HepG2 (cell line): ENCODE measurements at regions not wholly inside any gene's neighbourhood (a gene's known extent, or its start where the extent isn't known, plus 50 kb on each side); places are given as distances from the start of the nearest gene placed in this dataset.

Experiments used
- ATAC-seq: fragments of 200-7000 bp; cut with Tn5 transposase; 3 replicates; pipeline ENCODE4 v1.9.1; 2020; ENCODE audit warnings: mild to moderate bottlenecking, moderate library complexity
- BruUV-seq: library from RNA; stranded (reverse); fragments of 400-500 nt; replicated peaks from 2 replicates; lab custom pipeline; 2021; lab: Mats Ljungman, UMichigan
- CTCF ChIA-PET: fragments of 300-600 bp; formaldehyde crosslinking; extraction: SDS; loops from one replicate; lab custom pipeline; 2021; ENCODE audit warnings: low total read pairs, inconsistent platforms, low intra/inter-chr PET ratio; lab: Yijun Ruan, JAX
- POLR2A ChIA-PET: fragments of 350-600 bp; sonication (Branson Sonifier 250); formaldehyde crosslinking; loops from one replicate; lab custom pipeline; 2020; ENCODE audit warnings: antibody characterized with exemption, inconsistent platforms; lab: Yijun Ruan, JAX
- DNase-seq: peaks from one replicate; pipeline ENCODE4 v3.0.0-alpha.2; 2015; ENCODE audit warnings: low spot score
- FAIRE-seq: peaks from 3 replicates; lab custom pipeline; 2011; peaks lifted over from hg19 to GRCh38; lab: Jason Lieb, UNC
- H2AFZ ChIP-seq: one replicate; pipeline ENCODE4 v1.6.1; 2011; ENCODE audit warnings: low read length, inconsistent platforms
- H3K27ac ChIP-seq: fragments of 300-600 bp; 3 replicates; pipeline ENCODE4 v1.8.0; 2011; ENCODE audit warnings: mixed run types, mild to moderate bottlenecking, mixed read lengths, low read length, inconsistent platforms; ENCODE audit not compliant: insufficient read depth; ENCODE audit errors: extremely low read length
- H3K27me3 ChIP-seq, 2 experiments: fragments of 200-600 bp in 1 of 2; 2 replicates in 1 of 2; 3 replicates in 1 of 2; pipeline versions ENCODE4 v1.6.0 to v1.8.0; 2011; ENCODE audit warnings: low read length in 2 of 2, mild to moderate bottlenecking in 2 of 2, moderate library complexity in 2 of 2, inconsistent platforms in 1 of 2; ENCODE audit not compliant: insufficient read depth in 2 of 2, control insufficient read depth in 1 of 2
- H3K36me3 ChIP-seq, 2 experiments: fragments of 200-600 bp in 1 of 2; replicated peaks in 1 of 2; 2 replicates in 1 of 2; 3 replicates in 1 of 2; pipeline versions ENCODE4 v1.5.1 to v1.8.0; 2011; ENCODE audit warnings: low read length in 2 of 2, inconsistent platforms in 1 of 2; ENCODE audit not compliant: insufficient read depth in 2 of 2, control insufficient read depth in 1 of 2
- H3K4me1 ChIP-seq: 2 replicates; pipeline ENCODE4 v1.5.1; 2012; ENCODE audit warnings: low read length, inconsistent platforms; ENCODE audit not compliant: insufficient read depth
- H3K4me2 ChIP-seq: 2 replicates; pipeline ENCODE4 v1.6.0; 2011; ENCODE audit warnings: low read depth, low read length, inconsistent platforms
- H3K4me3 ChIP-seq, 3 experiments: fragments of 200-600 bp in 1 of 3; sonication (generic), shearing (Covaris generic) in 1 of 3; replicated peaks in 1 of 3; 2 replicates each; pipeline ENCODE4 v1.5.1; 2011 to 2016; ENCODE audit warnings: low read length in 3 of 3, inconsistent platforms in 2 of 3, low read depth in 2 of 3, mild to moderate bottlenecking in 2 of 3, control low read depth in 1 of 3, mixed read lengths in 1 of 3; ENCODE audit not compliant: insufficient read depth in 1 of 3
- H3K79me2 ChIP-seq: one replicate; pipeline ENCODE4 v1.6.1; 2011; ENCODE audit warnings: low read length, inconsistent platforms; ENCODE audit not compliant: insufficient read depth
- H3K9ac ChIP-seq: 2 replicates; pipeline ENCODE4 v1.6.0; 2011; ENCODE audit warnings: mild to moderate bottlenecking, low read depth, low read length, inconsistent platforms; ENCODE audit not compliant: insufficient read depth
- H3K9me3 ChIP-seq: 2 replicates; pipeline ENCODE4 v1.5.1; 2012; ENCODE audit warnings: mild to moderate bottlenecking, low read length
- H4K20me1 ChIP-seq: 2 replicates; pipeline ENCODE4 v1.6.0; 2011; ENCODE audit warnings: inconsistent platforms, mild to moderate bottlenecking, low read length, moderate library complexity; ENCODE audit not compliant: insufficient read depth
- ARNT ChIP-seq: fragments of 450-650 bp; IDR thresholded peaks from 2 replicates; pipeline ENCODE4 v1.6.1; 2017
- CEBPB ChIP-seq: IDR thresholded peaks from 2 replicates; pipeline ENCODE4 v1.6.1; 2011; ENCODE audit warnings: low read depth, low read length, improper control_type of control experiment, borderline replicate concordance
- CEBPG ChIP-seq: IDR thresholded peaks from 2 replicates; pipeline ENCODE4 v1.6.1; 2016
- EEA1 ChIP-seq: sonication (generic); formaldehyde crosslinking; IDR thresholded peaks from 2 replicates; pipeline ENCODE4 v1.5.1; 2020; ENCODE audit warnings: mild to moderate bottlenecking, missing genetic modification reagents, borderline replicate concordance
- MYC ChIP-seq: sonication (generic); formaldehyde crosslinking; IDR thresholded peaks from 2 replicates; pipeline ENCODE4 v1.9.0; 2021; ENCODE audit warnings: missing genetic modification reagents, borderline replicate concordance
- PAF1 ChIP-seq: IDR thresholded peaks from 2 replicates; pipeline ENCODE4 v1.6.1; 2016; ENCODE audit warnings: missing genetic modification reagents, missing compliant biosample characterization
- POLR2G ChIP-seq: fragments of 200-400 bp; formaldehyde crosslinking; IDR thresholded peaks from 2 replicates; pipeline ENCODE4 v1.6.1; 2018; ENCODE audit warnings: mild to moderate bottlenecking, low read depth, low read length, moderate library complexity
- PPARG ChIP-seq: conservative IDR thresholded peaks from 2 replicates; pipeline ENCODE4 v1.6.1; 2016; ENCODE audit warnings: missing biosample characterization, missing genetic modification reagents
- PRPF4 ChIP-seq: fragments of 200-400 bp; formaldehyde crosslinking; IDR thresholded peaks from 2 replicates; pipeline ENCODE4 v1.6.1; 2016; ENCODE audit warnings: low read length, low read depth; ENCODE audit not compliant: poor library complexity, severe bottlenecking
- RORA ChIP-seq: sonication (generic); formaldehyde crosslinking; IDR thresholded peaks from 2 replicates; pipeline ENCODE4 v1.5.0; 2020; ENCODE audit warnings: mild to moderate bottlenecking, missing genetic modification reagents, moderate library complexity
- SIX4 ChIP-seq: sonication (generic); formaldehyde crosslinking; IDR thresholded peaks from 2 replicates; pipeline ENCODE4 v1.4.0; 2020; ENCODE audit warnings: missing genetic modification reagents
- SUZ12 ChIP-seq: fragments of 150-350 bp; IDR thresholded peaks from 2 replicates; pipeline ENCODE4 v1.6.1; 2014; ENCODE audit warnings: low read depth, low read length
- ZNF44 ChIP-seq: sonication (generic); formaldehyde crosslinking; IDR thresholded peaks from 2 replicates; pipeline ENCODE4 v1.5.1; 2020; ENCODE audit warnings: mild to moderate bottlenecking, missing genetic modification reagents
- ZNF510 ChIP-seq: sonication (generic); formaldehyde crosslinking; IDR thresholded peaks from 2 replicates; pipeline ENCODE4 v1.4.0; 2020; ENCODE audit warnings: low read depth, mild to moderate bottlenecking, missing genetic modification reagents
- ZNF569 ChIP-seq: sonication (generic); formaldehyde crosslinking; IDR thresholded peaks from 2 replicates; pipeline ENCODE4 v1.5.0; 2020; ENCODE audit warnings: mild to moderate bottlenecking, missing genetic modification reagents, moderate library complexity, borderline replicate concordance
- ZNF615 ChIP-seq: sonication (generic); formaldehyde crosslinking; IDR thresholded peaks from 2 replicates; pipeline ENCODE4 v1.5.0; 2020; ENCODE audit warnings: mild to moderate bottlenecking, missing genetic modification reagents, borderline replicate concordance
- ZNF773 ChIP-seq: sonication (generic); formaldehyde crosslinking; IDR thresholded peaks from 2 replicates; pipeline ENCODE4 v1.4.0; 2020; ENCODE audit warnings: missing genetic modification reagents, borderline replicate concordance
- WGBS: methylation state at CpG from one replicate; pipeline ENCODE4 v1.1.6; 2017; ENCODE audit warnings: low lambda C conversion rate; 5-methylcytosine and 5-hydroxymethylcytosine counted together
- in situ Hi-C: cut with HindIII; loops from 2 replicates; pipeline ENCODE4 v1.10.0; 2017; ENCODE audit warnings: low pct_unique_long_range_greater_than_20kb; ENCODE audit not compliant: extremely low pct_ligation_motif_present
- intact Hi-C: fragments of 100-400 bp; cut with micrococcal nuclease; formaldehyde crosslinking; loops from one replicate; pipeline ENCODE4 v1.10.0; 2022; ENCODE audit not compliant: unreplicated experiment
- TF ChIP-seq, protein P1 (sequence below): sonication (generic); formaldehyde crosslinking; conservative IDR thresholded peaks from 2 replicates; pipeline ENCODE4 v1.4.0; 2020; ENCODE audit warnings: missing genetic modification reagents
- TF ChIP-seq, protein P2 (sequence below): sonication (generic); formaldehyde crosslinking; IDR thresholded peaks from 2 replicates; pipeline ENCODE4 v1.8.1; 2023; ENCODE audit warnings: mild to moderate bottlenecking, missing genetic modification reagents
- TF ChIP-seq, protein P3 (sequence below): sonication (generic); formaldehyde crosslinking; IDR thresholded peaks from 2 replicates; pipeline ENCODE4 v1.4.0; 2020; ENCODE audit warnings: mild to moderate bottlenecking, missing genetic modification reagents
- TF ChIP-seq, protein P4 (sequence below): sonication (generic); formaldehyde crosslinking; IDR thresholded peaks from 2 replicates; pipeline ENCODE4 v1.9.0; 2021; ENCODE audit warnings: missing genetic modification reagents, borderline replicate concordance

DNA sequence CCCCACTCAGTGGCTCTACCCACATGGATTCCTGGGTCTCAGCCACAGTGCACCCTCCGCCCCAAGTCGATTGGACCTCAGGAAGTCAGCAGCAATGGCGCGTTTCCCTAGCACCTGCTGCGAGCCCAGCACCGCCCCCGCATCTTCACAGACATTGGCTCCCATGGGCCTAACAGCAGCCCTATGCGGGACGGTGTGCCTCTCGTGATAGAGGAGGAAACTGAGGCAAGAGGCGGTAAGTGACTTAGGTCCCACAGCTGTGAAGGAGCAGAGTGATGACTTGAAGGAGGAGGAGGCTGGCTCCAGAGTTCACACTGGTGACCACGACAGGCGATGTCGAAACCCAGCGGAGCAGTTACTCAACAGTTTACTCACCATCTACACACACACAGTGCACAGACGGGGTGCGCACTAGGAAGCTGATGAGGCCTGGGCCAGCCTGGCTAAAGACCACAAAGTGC, 104.5 kb upstream of the SOX1 start:
- H2AFZ ChIP-seq, result no peak overlapping the region
- in situ Hi-C loops (no loop called here), intact Hi-C loops (no loop called here)
- DNase-seq (no peak), ATAC-seq (peak; percentile 83), FAIRE-seq (no peak)
- ChIA-PET POLR2A (no interaction called here), CTCF (no interaction called here)
- BruUV-seq, result no TSS peak
- H3K4me1 ChIP-seq, result no peaks in the 10 kb centered on the region
- H4K20me1 ChIP-seq, result no peaks in the 10 kb centered on the region
- H3K36me3 ChIP-seq, result no peaks in the 10 kb centered on the region
- H3K79me2 ChIP-seq, result no peaks in the 10 kb centered on the region
- H3K9me3 ChIP-seq, result no peaks in the 10 kb centered on the region
- no peak overlapping the region for H3K4me2 ChIP-seq
- peaks cover 5 to 7% of the 10 kb centered on the region in 2 experiments; a peak in 4 of 5 replicates for H3K27me3 ChIP-seq
- 48% methylated on average over 13 of the region's 17 CpGs for WGBS
- H3K27ac ChIP-seq, result no peak overlapping the region
- H3K4me3 ChIP-seq, result no peak overlapping the region
- H3K9ac ChIP-seq, result no peak overlapping the region
- TF ChIP-seq, protein P1, sequence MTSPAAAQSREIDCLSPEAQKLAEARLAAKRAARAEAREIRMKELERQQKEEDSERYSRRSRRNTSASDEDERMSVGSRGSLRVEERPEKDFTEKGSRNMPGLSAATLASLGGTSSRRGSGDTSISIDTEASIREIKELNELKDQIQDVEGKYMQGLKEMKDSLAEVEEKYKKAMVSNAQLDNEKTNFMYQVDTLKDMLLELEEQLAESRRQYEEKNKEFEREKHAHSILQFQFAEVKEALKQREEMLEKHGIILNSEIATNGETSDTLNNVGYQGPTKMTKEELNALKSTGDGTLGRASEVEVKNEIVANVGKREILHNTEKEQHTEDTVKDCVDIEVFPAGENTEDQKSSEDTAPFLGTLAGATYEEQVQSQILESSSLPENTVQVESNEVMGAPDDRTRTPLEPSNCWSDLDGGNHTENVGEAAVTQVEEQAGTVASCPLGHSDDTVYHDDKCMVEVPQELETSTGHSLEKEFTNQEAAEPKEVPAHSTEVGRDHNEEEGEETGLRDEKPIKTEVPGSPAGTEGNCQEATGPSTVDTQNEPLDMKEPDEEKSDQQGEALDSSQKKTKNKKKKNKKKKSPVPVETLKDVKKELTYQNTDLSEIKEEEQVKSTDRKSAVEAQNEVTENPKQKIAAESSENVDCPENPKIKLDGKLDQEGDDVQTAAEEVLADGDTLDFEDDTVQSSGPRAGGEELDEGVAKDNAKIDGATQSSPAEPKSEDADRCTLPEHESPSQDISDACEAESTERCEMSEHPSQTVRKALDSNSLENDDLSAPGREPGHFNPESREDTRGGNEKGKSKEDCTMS (CRISPR knock-in tag), result no peak
- no peak for TF ChIP-seq RORA (CRISPR knock-in tag)
- TF ChIP-seq CEBPB, result peak; percentile 89
- TF ChIP-seq ZNF44 (CRISPR knock-in tag), result no peak
- TF ChIP-seq CEBPG (CRISPR knock-in tag), result peak; percentile 83
- no peak for TF ChIP-seq PAF1 (CRISPR knock-in tag)
- TF ChIP-seq, protein P2, sequence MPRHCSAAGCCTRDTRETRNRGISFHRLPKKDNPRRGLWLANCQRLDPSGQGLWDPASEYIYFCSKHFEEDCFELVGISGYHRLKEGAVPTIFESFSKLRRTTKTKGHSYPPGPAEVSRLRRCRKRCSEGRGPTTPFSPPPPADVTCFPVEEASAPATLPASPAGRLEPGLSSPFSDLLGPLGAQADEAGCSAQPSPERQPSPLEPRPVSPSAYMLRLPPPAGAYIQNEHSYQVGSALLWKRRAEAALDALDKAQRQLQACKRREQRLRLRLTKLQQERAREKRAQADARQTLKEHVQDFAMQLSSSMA, result no peak
- TF ChIP-seq ZNF773 (CRISPR knock-in tag), result no peak
- TF ChIP-seq PPARG, result no peak
- TF ChIP-seq, protein P3, sequence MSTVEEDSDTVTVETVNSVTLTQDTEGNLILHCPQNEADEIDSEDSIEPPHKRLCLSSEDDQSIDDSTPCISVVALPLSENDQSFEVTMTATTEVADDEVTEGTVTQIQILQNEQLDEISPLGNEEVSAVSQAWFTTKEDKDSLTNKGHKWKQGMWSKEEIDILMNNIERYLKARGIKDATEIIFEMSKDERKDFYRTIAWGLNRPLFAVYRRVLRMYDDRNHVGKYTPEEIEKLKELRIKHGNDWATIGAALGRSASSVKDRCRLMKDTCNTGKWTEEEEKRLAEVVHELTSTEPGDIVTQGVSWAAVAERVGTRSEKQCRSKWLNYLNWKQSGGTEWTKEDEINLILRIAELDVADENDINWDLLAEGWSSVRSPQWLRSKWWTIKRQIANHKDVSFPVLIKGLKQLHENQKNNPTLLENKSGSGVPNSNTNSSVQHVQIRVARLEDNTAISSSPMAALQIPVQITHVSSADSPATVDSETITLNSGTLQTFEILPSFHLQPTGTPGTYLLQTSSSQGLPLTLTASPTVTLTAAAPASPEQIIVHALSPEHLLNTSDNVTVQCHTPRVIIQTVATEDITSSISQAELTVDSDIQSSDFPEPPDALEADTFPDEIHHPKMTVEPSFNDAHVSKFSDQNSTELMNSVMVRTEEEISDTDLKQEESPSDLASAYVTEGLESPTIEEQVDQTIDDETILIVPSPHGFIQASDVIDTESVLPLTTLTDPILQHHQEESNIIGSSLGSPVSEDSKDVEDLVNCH (CRISPR knock-in tag), result no peak
- no peak for TF ChIP-seq ZNF510 (CRISPR knock-in tag)
- TF ChIP-seq, protein P4, sequence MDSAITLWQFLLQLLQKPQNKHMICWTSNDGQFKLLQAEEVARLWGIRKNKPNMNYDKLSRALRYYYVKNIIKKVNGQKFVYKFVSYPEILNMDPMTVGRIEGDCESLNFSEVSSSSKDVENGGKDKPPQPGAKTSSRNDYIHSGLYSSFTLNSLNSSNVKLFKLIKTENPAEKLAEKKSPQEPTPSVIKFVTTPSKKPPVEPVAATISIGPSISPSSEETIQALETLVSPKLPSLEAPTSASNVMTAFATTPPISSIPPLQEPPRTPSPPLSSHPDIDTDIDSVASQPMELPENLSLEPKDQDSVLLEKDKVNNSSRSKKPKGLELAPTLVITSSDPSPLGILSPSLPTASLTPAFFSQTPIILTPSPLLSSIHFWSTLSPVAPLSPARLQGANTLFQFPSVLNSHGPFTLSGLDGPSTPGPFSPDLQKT (CRISPR knock-in tag), result no peak
- no peak for TF ChIP-seq SIX4
- no peak for TF ChIP-seq POLR2G
- TF ChIP-seq ZNF615, result no peak
- no peak for TF ChIP-seq ARNT
- no peak for TF ChIP-seq ZNF569
- no peak for TF ChIP-seq MYC (CRISPR knock-in tag)
- no peak for TF ChIP-seq EEA1 (CRISPR knock-in tag)
- no peak for TF ChIP-seq SUZ12
- no peak for TF ChIP-seq PRPF4
